ENCODE measurements at regions not wholly inside any gene's neighbourhood (a gene's known extent, or its start where the extent isn't known, plus 50 kb on each side); places are given as distances from the start of the nearest gene placed in this dataset.

DNA sequence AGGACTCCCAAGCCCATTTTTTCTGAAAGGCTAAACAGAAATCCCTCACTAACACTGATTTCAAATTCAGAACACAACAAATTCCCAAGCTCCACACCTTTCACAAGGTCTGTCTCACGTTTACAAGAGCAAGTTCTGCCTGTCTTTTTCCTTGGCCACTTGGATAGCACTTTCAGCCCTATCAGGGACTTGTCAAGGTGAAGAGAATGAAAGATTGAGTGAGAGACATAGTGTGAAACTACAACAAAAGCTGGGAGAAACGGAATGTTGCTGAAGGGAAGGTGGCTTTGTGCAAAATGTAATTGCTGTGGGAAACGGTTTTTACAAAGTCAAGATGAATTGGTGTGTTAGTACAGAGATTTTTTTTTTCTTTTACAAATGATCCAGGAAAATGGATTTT lies 89.4 kb upstream of the GATA6 start:
- DNase-seq: no peak

- no peak for DNase-seq
These were observed 87.0 kb upstream of the GATA6 start for GRCh38 chr18:22082408-22082807.

GRCh38 chr18:22084547-22084946 lies 84.8 kb upstream of the GATA6 start:
- no peak for DNase-seq

DNA sequence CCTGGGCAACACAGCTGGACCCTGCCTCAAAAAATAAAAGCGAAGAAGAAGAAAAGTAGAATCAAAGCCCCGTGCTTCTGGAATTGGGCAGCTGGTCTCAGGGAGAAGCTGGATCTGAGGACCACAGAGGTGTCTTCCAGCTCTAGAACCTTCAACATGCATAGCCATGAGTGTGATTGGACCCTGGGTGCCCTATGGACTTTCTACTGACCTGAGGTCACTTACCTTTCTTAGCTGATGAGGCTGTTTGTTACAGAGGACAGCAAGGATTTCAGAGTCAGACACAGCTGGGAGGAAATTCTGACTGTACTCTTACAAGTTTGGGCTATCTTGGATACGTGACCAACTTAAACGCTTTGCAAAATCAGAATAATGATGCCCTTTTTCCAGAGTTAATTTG lies 82.4 kb upstream of the GATA6 start:
- DNase-seq: no peak

GRCh38 chr18:22088029-22088428 lies 81.4 kb upstream of the GATA6 start:
- DNase-seq: no peak

DNA sequence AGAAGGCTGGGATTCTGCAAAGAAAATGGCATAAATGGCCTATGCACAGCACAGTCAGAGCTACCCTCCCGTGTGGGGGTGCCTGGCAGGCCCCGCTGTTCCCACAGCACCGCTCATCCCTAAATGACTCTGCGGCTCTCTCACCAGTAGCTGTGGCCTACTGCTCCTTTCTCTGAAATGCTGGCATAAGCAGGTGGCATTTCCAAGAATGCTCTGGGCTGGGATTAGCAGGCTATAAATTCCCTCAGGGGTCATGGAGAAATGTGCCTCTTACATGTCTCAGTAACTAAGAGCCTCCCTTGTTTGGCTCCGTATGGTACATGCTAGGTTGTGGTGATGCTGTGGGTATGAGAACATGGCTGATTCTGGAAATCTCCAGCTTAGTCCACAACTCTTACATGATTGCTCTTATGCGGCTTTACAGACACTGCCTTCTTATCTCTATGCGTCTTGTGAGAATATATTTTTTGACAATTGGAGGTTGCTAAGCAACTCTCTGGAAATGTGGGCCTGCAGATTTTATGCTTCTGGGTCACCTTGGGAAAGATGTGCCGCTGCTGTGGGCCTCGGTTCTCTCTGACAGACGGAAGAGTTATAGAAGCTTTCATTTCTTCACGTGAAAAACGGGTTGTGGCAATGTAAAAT lies 80.3 kb upstream of the GATA6 start:
- no peak for DNase-seq

GRCh38 chr18:22091341-22091740 lies 78.0 kb upstream of the GATA6 start:
- DNase-seq: no peak

DNA sequence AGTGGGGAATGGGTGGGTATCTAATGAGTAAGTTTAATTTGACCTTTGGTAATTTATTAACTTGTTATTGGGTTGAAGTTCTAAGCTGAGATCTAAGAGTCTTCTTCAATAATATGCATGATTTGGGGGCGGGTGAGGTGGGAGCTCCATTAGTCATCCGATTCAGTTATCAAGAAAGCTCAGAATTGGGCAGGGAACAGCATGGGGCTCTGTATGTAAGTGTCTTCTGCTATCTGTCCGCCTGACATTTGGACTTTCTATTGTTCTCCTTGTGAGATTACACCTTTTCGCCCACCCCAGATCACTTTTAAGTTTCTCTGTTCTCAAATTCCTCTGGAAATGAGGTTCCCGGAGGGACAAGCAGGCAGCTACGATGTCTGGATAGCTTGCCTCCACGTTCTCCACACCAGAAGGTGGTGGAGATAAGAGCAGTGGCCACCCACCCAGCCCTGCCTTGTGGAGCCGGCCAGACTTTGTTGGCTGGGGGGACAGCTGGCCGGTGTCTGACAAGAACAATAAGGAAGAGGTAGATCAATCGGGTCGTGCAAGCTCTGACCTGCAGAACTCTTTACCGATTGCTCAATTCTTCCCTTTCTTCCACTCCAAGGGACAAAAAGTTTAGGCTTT lies 75.5 kb upstream of the GATA6 start:
- DNase-seq: no peak

- no peak for DNase-seq
These were observed 75.0 kb upstream of the GATA6 start for GRCh38 chr18:22094358-22094734.

GRCh38 chr18:22098563-22098989 lies 70.8 kb upstream of the GATA6 start:
- DNase-seq: no peak

DNA sequence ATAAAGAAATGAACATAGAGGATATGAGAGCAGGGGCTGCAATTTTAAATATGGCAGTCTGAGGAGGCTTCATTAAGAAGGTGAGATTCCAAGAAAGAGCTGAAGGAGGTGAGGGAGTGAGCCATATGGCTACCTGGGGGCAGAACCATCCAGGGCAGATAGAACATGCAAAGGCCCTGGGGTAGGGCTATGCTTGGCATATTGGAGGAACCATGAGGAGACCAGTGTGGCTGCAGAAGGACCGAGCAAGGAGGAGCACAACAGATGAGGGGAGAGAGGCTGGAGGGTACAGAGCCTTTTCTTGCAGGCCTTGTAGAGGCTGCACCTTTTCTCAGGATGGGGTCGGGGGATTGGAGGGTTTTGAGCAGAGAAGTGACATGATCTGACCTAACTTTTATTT lies 69.5 kb upstream of the GATA6 start:
- no peak for DNase-seq

- no peak for DNase-seq
These were observed 67.7 kb upstream of the GATA6 start for GRCh38 chr18:22101731-22102130.

DNA sequence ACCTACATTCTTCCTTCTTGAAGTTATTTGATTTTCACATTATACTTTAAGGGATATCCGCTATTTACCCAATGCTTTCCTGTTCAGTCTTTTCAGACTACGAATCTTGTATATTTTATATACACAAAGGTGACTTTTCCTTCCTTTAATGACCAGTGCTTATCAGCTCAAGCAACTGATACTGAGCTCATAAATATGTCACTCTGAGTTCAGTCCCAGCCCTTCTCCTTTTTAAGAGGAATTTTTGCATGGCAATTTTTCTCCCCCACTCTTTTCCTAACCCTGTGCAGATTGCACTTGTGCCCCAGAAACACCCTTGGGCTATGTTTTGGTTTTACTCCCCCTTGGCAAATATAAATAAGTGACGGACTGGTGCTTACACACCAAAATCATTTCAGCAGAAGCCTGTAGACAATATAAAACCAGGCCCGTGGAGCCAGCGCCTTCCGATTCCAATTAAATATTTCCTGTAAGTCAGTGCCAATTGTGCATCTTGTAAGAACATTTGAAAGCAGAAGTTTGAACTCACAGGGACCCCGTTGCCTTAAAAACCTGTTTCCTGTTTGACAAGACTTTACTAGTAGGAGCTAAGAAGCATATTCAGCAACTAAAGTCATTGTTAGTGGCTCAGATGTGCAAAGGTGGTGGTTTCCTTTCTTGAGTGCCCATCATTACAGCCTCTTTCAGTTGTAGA lies 66.3 kb upstream of the GATA6 start:
- no peak for DNase-seq

GRCh38 chr18:22103647-22104031 lies 65.8 kb upstream of the GATA6 start:
- DNase-seq: no peak

- no peak for DNase-seq
These were observed 62.7 kb upstream of the GATA6 start for GRCh38 chr18:22106536-22107292.

DNA sequence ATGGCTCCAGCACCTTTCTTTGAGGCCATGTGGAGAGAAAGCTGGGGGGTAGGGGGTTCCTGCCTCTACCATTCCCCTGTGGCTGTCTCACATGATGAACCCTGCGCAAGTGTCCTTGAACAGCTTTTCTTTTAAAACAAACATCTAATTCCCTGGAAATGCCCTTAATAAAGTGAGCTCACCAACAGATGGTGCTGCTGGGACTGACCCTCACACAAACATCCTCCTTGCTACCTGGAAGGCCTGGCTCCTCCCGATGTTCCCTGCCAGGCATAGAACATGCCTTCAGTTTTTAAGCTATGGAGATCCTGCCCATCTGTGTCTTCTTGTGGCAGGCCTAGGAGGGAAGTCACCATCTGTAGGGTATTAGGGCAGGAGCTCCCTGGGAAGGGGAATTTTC lies 60.7 kb upstream of the GATA6 start:
- no peak for DNase-seq

DNA sequence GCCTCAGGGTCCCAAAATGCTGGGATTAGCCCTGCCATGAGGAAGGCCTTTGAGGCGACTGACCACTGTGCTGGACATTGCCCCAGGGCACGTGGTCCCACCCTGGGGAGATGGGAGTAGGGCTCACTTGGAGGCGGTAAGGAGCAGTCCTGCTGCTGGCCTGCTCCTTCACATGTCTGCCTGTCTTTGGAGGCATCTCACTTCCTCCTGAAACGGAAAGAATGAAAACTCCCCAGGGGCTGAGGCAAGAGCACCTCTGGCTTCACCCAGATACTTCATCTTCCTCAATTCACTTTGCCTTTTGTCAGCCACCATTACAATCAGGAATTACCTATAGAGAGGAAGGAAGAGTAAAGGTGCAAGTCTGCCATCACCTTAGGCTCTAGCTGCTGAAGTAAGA lies 59.9 kb upstream of the GATA6 start:
- no peak for DNase-seq

DNA sequence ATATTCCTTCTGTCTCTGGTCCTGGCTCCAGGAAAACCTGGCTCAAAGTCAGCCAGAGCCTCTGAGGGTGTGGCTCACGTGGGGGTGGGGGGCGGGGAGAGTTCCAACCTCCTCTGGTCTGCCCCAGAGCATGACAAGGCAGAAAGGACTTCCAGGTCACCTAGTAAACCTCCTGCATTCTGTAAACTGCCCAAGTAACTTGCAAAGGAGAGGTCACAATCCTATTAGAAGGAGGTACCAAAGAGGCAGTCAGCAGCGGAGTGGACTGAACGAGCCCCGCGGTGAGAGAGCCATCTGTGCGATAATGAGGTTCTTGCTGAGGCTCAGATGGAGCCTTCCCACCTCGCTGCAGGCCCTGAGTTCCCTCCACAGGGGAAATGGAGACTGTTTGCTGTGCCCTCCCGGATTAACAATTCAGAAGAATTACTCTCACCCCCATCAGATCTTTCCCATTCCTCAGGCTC lies 58.9 kb upstream of the GATA6 start:
- no peak for DNase-seq

- DNase-seq: no peak
These were observed 57.2 kb upstream of the GATA6 start for GRCh38 chr18:22112215-22112614.

DNA sequence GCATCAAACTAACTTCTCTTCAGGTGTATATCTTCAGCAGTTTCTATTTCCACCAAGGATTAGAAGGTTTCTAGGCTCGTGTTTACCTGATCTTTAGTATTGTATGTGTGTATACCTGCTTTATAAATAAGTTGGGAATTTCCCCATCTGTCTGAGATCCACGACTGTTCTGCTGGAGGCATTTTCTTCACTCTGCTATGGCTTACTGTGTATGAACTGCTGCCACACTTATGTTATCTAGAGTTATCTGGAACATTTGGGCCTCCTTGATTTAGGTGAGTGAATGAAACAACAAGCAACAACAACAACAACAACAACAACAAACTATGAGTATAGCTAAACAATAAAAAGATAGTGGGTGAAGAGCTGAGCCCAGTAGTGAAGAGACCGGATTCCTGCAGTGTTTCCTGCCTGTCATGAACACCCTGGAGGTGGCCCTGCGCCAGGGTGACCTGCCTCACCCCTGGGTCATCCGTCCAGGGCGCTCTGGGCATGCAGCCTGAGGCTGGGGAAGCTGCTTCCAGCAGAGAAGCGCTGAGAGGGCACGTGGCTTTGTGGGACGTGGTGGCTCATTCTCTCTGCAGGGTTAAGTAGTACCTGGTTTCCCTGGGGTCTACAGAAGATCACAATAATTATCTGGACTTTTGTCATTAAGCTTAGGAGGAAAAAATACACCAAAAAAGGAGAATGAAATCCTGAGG lies 56.1 kb upstream of the GATA6 start:
- no peak for DNase-seq

DNA sequence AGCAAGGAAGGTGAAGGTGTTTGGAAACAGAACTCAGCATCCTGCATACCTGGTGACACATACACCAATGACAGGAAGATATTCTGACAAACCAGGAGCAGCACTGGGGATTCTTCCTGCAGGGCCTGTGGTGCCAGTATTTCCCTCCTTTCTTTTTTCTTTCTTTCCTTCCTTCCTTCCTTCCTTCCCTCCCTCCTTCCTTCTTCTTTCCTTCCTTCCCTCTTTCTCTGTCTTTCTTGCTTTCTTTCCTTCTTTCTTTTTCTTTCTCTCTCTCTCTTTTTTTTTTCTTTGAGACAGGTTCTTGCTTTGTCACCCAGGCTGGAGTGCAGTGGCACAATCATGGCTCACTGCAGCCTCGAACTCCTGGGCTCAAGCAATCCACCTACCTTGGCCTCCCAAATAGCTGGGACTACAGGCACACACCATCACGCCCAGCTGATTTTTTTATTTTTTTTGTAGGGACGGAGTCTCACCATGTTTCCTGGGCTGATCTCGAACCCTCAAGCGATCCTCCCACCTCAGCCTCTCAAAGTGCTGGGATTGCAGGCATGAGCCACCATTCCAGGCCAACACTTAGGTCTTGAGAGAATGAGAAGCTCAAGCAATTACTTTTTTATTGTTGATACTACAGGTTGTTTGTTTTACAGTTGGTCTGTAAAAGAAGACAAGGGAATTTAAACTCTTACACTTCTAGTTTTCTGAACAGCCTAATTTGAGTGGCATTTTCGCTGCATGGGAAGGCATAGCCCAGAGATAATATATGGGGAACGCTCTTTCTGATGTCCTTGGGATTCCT lies 54.7 kb upstream of the GATA6 start:
- DNase-seq: no peak

GRCh38 chr18:22115573-22115972 lies 53.8 kb upstream of the GATA6 start:
- DNase-seq: no peak
